Fibroblast of the conjunctiva (primary cell): ENCODE measurements at regions not wholly inside any gene's neighbourhood (a gene's known extent, or its start where the extent isn't known, plus 50 kb on each side); places are given as distances from the start of the nearest gene placed in this dataset.

Experiments
- DNase-seq: peaks from one replicate; pipeline ENCODE4 v3.0.0-alpha.2; 2010; ENCODE audit warnings: low read depth

- no peak for DNase-seq
Observed at GRCh38 chr15:66905954-66906353, 159.4 kb upstream of the SMAD3 start.

GRCh38 chr15:66906668-66907614 lies 158.5 kb upstream of the SMAD3 start:
- no peak for DNase-seq

- DNase-seq: no peak
Observed at GRCh38 chr15:66907826-66908743, 157.3 kb upstream of the SMAD3 start.

- DNase-seq: no peak
Observed at GRCh38 chr15:66908744-66909095, 156.7 kb upstream of the SMAD3 start.

- no peak for DNase-seq
Observed at GRCh38 chr15:66909381-66909890, 156.0 kb upstream of the SMAD3 start.

GRCh38 chr15:66911131-66911700 lies 154.2 kb upstream of the SMAD3 start:
- DNase-seq: no peak

- no peak for DNase-seq
Observed at GRCh38 chr15:66912001-66912400, 153.4 kb upstream of the SMAD3 start.

- no peak for DNase-seq
Observed at GRCh38 chr15:66912441-66912840, 153.0 kb upstream of the SMAD3 start.

- DNase-seq: no peak
Observed at GRCh38 chr15:66917904-66918448, 147.4 kb upstream of the SMAD3 start.

- DNase-seq: no peak
Observed at GRCh38 chr15:66919421-66919820, 146.0 kb upstream of the SMAD3 start.

- no peak for DNase-seq
Observed at GRCh38 chr15:66921319-66921915, 144.0 kb upstream of the SMAD3 start.

- no peak for DNase-seq
Observed at GRCh38 chr15:66922608-66923007, 142.8 kb upstream of the SMAD3 start.

- no peak for DNase-seq
Observed at GRCh38 chr15:66923438-66923881, 141.9 kb upstream of the SMAD3 start.

GRCh38 chr15:66924889-66925288 lies 140.5 kb upstream of the SMAD3 start:
- no peak for DNase-seq

- DNase-seq: no peak
Observed at GRCh38 chr15:66925721-66926120, 139.7 kb upstream of the SMAD3 start.

- DNase-seq: no peak
Observed at GRCh38 chr15:66927201-66928077, 138.0 kb upstream of the SMAD3 start.

- DNase-seq: no peak
Observed at GRCh38 chr15:66928101-66928500, 137.3 kb upstream of the SMAD3 start.

GRCh38 chr15:66928784-66929183 lies 136.6 kb upstream of the SMAD3 start:
- no peak for DNase-seq

- no peak for DNase-seq
Observed at GRCh38 chr15:66929843-66930402, 135.5 kb upstream of the SMAD3 start.
